ENCODE measurements at regions not wholly inside any gene's neighbourhood (a gene's known extent, or its start where the extent isn't known, plus 50 kb on each side); places are given as distances from the start of the nearest gene placed in this dataset.

DNA sequence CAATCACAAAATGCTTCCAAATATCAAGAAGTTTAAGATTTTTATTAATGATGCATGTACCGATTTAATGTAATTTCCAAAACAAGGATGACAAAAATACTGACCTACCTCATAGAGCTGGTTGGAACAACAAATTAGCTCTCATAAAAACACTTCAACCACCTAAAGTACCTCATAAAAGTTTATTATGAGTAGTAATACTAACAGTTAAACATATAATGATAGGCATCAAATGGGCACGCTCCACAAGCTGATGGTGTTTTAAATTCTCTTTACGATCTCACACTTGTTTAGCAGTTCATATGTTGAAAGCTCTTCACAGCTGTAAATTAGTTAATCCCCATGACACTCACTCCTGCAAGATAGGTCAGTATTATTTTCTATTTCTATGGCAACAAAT is 150.0 kb upstream of the KIF2A start:
- TF ChIP-seq, protein P1, sequence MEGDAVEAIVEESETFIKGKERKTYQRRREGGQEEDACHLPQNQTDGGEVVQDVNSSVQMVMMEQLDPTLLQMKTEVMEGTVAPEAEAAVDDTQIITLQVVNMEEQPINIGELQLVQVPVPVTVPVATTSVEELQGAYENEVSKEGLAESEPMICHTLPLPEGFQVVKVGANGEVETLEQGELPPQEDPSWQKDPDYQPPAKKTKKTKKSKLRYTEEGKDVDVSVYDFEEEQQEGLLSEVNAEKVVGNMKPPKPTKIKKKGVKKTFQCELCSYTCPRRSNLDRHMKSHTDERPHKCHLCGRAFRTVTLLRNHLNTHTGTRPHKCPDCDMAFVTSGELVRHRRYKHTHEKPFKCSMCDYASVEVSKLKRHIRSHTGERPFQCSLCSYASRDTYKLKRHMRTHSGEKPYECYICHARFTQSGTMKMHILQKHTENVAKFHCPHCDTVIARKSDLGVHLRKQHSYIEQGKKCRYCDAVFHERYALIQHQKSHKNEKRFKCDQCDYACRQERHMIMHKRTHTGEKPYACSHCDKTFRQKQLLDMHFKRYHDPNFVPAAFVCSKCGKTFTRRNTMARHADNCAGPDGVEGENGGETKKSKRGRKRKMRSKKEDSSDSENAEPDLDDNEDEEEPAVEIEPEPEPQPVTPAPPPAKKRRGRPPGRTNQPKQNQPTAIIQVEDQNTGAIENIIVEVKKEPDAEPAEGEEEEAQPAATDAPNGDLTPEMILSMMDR (IDR thresholded peaks at IDR 0.05; ENCODE audit: unreplicated experiment) = no peak
- H3K4me3 Mint-ChIP-seq = no peak overlapping the region
- no peak overlapping the region for H3K27ac Mint-ChIP-seq
- H3K4me1 Mint-ChIP-seq = peaks cover 6% of the 10 kb centered on the region
- H3K27me3 Mint-ChIP-seq (ENCODE audit: low read depth) = peaks cover 7% of the 10 kb centered on the region
- H3K9me3 Mint-ChIP-seq = peaks cover 42% of the 10 kb centered on the region
- DNase-seq (ENCODE audit: low spot score in 2 of 2, unreplicated experiment in 2 of 2) = no peak
- no peaks in the 10 kb centered on the region for H3K36me3 Mint-ChIP-seq

DNA sequence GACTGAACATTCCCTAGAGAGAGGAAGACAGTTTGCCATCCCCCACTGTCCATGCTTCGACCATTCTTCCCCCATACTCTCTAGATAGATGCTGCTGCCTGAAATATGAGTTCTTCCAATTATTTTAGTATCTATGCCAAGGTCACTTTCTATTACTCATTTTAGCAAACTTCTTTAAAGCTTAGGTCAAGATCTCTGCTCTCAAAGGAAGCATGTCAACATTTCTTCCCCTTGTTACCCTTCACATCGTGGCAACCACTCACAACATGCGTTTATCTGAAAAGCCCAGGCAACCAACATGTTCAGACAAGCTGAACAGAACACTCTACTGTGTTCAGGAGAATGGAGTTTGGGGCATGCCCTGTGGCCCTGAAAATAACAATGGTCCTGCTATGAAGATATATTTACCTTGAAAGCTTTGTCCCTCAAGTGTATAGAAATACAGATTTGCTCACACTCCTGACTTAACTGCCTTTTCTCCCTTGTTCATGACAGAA is 138.4 kb upstream of the KIF2A start:
- peaks cover 36% of the 10 kb centered on the region for H3K27me3 Mint-ChIP-seq (ENCODE audit: low read depth)
- no peaks in the 10 kb centered on the region for H3K4me1 Mint-ChIP-seq
- H3K9me3 Mint-ChIP-seq = no peaks in the 10 kb centered on the region
- TF ChIP-seq, protein P1 (IDR thresholded peaks at IDR 0.05; ENCODE audit: unreplicated experiment) = no peak
- no peak overlapping the region for H3K27ac Mint-ChIP-seq
- no peaks in the 10 kb centered on the region for H3K36me3 Mint-ChIP-seq
- no peak for DNase-seq (ENCODE audit: low spot score in 2 of 2, unreplicated experiment in 2 of 2)
- no peak overlapping the region for H3K4me3 Mint-ChIP-seq

DNA sequence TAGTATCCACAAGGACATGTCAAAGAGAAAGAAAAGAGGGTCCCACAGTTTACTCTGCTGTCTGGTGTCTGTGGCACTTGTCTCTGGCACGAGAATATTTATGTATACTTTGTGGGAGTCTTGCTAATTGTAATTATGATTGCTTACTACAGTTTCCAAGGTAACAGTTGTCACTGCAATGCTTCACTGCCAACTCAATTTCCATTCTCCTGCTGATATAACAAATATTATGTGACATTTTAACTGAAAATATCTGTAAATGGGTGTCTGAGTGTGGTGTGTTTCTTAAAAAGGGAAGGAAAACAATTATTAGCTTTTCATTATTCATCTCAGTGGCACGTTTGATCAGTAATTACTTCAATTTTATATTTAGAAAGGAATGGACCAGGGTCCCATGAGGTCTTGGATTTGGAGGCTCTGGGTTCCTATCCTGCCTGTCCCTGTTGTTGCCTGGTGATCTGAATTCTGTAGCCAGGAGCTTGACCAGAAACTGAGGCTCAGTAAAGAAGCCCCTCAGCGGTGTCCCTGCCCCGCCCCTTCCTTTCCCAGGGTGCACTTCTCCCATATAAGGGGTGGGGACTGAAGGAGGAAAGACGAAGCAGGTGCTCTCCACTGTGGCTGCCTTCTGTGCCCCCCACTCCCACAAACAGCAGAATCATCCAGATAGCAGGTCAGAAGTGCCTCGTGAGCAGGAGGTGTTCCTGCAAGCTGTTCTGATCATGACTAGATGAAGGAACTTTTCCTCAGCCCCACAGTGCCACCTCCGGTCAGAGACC is 137.3 kb upstream of the KIF2A start:
- Mint-ChIP-seq H3K27ac (no peak overlapping the region), H3K4me3 (no peak overlapping the region), H3K36me3 (no peaks in the 10 kb centered on the region), H3K9me3 (no peaks in the 10 kb centered on the region), H3K27me3 (ENCODE audit: low read depth) (peaks cover 30% of the 10 kb centered on the region), H3K4me1 (no peaks in the 10 kb centered on the region)
- TF ChIP-seq, protein P1 (IDR thresholded peaks at IDR 0.05; ENCODE audit: unreplicated experiment) = no peak
- DNase-seq (ENCODE audit: low spot score in 2 of 2, unreplicated experiment in 2 of 2) = no peak

DNA sequence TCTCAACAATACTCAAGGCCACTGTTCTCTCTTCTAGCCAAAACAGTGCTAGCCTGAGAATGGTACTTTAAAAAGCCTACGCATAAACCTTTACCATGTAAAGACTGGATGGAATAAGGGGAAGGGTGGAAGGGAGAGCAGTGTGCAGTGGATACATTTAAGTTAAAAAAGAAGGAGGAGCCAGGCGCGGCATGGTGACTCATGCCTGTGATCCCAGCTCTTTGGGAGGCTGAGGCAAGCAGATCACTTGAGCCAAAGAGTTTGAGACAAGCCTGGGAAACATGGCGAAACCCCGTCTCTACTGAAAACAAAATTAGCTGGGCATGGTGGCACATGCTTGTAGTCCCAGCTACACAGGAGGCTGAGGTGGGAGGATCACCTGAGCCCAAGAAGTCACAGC is 127.7 kb upstream of the KIF2A start:
- H3K27ac Mint-ChIP-seq = no peak overlapping the region

DNA sequence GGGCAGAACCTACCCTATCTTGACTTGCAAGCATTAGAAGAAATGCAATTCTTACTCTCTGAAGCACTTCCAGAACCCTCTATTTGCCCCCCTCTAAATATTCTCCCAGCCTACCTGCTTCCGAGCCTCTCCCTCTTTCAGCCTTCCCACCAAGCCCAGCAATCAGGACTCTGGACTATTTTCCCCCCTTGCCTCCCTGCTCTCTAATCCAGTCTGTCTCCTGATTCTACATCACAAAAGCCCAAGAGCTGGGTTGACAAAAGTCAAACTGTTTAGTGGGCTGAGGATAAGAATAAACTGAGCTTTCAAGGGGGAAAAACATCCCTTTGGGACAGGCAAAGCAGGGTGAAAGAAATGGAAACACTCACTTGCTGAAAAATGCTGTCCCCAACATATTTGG is 123.2 kb upstream of the KIF2A start:
- no peaks in the 10 kb centered on the region for H3K9me3 Mint-ChIP-seq
- DNase-seq (ENCODE audit: low spot score in 2 of 2, unreplicated experiment in 2 of 2) = no peak
- H3K27me3 Mint-ChIP-seq (ENCODE audit: low read depth) = peaks cover 35% of the 10 kb centered on the region
- no peak overlapping the region for H3K27ac Mint-ChIP-seq
- H3K36me3 Mint-ChIP-seq = no peaks in the 10 kb centered on the region
- TF ChIP-seq, protein P1 (IDR thresholded peaks at IDR 0.05; ENCODE audit: unreplicated experiment) = no peak
- H3K4me1 Mint-ChIP-seq = no peaks in the 10 kb centered on the region
- no peak overlapping the region for H3K4me3 Mint-ChIP-seq

More for the DNA sequence above, 127.7 kb upstream of the KIF2A start:
- no peaks in the 10 kb centered on the region for H3K9me3 Mint-ChIP-seq
- H3K4me1 Mint-ChIP-seq = no peaks in the 10 kb centered on the region
- H3K27me3 Mint-ChIP-seq (ENCODE audit: low read depth) = peaks cover 34% of the 10 kb centered on the region
- H3K4me3 Mint-ChIP-seq = no peak overlapping the region
- H3K36me3 Mint-ChIP-seq = no peaks in the 10 kb centered on the region
- TF ChIP-seq, protein P1 (IDR thresholded peaks at IDR 0.05; ENCODE audit: unreplicated experiment) = no peak
- no peak for DNase-seq (ENCODE audit: low spot score in 2 of 2, unreplicated experiment in 2 of 2)

Measured in mesothelial cell of epicardium (in vitro differentiated cells).